GM12892 (cell line): ENCODE measurements at regions not wholly inside any gene's neighbourhood (a gene's known extent, or its start where the extent isn't known, plus 50 kb on each side); places are given as distances from the start of the nearest gene placed in this dataset.

ENCODE experiments used
- POLR2A ChIP-seq: IDR thresholded peaks from 2 replicates; pipeline ENCODE4 v1.6.1; 2011; ENCODE audit warnings: low read depth, low read length, control low read depth
- POLR2AphosphoS5 ChIP-seq: IDR thresholded peaks from 2 replicates; pipeline ENCODE4 v1.6.1; 2011; ENCODE audit warnings: low read depth, low read length, control low read depth
- TAF1 ChIP-seq: IDR thresholded peaks from 2 replicates; pipeline ENCODE4 v1.6.1; 2011; ENCODE audit warnings: low read depth, mild to moderate bottlenecking, control low read depth, low read length, borderline replicate concordance

DNA sequence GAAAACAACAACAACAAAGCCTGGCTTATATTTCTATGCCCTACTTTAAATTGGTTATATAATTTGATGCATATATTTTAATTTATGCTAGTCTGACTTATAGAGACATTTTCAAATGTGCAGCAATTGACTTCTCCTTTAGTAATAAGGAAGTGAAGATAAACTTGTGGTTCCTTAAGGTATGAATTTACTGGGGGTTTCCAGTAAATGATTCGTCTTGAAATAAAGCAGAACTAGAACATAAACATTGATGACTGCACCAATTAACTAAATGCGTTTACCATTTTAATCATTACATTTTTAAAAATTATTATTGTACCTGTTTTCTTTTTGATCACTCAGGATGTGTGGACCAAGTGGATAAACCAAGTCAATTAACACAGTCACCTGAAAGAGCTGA lies 99.6 kb upstream of the CCSER1 start:
- no peak for TF ChIP-seq POLR2A
- TF ChIP-seq TAF1: no peak
- no peak for TF ChIP-seq POLR2AphosphoS5
